Mucosa of stomach (tissue), 1 donor: ENCODE measurements at regions not wholly inside any gene's neighbourhood (a gene's known extent, or its start where the extent isn't known, plus 50 kb on each side); places are given as distances from the start of the nearest gene placed in this dataset.
A peak's percentile ranks its signal among the peaks of the same experiment; 100 is the strongest.
"Not testable (repeated sequence)": the region's sequence is repeated elsewhere in the genome, so short reads cannot be mapped to it uniquely, and the experiment has no call there.

Experiments
- H3K27me3 ChIP-seq: one replicate; pipeline ENCODE4 v1.7.0; 2013; ENCODE audit warnings: mild to moderate bottlenecking, low read length; ENCODE audit not compliant: control insufficient read depth, insufficient read depth
- H3K36me3 ChIP-seq: one replicate; pipeline ENCODE4 v1.7.0; 2013; ENCODE audit warnings: low read length; ENCODE audit not compliant: control insufficient read depth, insufficient read depth
- H3K4me1 ChIP-seq: one replicate; pipeline ENCODE4 v1.7.0; 2013; ENCODE audit warnings: mild to moderate bottlenecking, low read length; ENCODE audit not compliant: control insufficient read depth, insufficient read depth
- H3K4me3 ChIP-seq: one replicate; pipeline ENCODE4 v1.7.0; 2013; ENCODE audit warnings: low read length
- H3K9ac ChIP-seq: one replicate; pipeline ENCODE4 v1.7.0; 2013; ENCODE audit warnings: mild to moderate bottlenecking, low read length, moderate library complexity
- H3K9me3 ChIP-seq: one replicate; pipeline ENCODE4 v1.7.0; 2013; ENCODE audit warnings: mild to moderate bottlenecking, low read length, moderate library complexity; ENCODE audit not compliant: control insufficient read depth
- donor health status: Pancreatic carcinoma.

DNA sequence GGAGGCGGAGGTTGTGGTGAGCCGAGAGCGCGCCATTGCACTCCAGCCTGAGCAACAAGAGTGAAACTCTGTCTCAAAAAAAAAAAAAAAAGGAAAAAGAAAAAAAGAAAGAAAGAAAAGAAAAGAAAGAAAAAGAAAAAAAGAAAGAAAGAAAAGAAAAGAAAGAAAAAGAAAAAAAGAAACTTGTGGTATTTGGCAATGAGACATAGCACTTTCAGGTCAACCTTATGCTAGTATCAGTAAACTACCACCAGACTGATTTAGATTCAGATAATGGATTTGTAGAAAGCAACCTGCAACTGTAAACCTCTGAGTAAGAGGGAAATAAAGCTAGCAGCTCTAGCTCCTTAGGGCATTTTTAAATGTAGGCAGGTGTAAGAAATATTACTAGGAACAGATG lies 144.0 kb upstream of the ZNF608 start:
- H3K4me3 ChIP-seq, H3K9ac ChIP-seq, H3K9me3 ChIP-seq, H3K36me3 ChIP-seq, H3K27me3 ChIP-seq: not testable (repeated sequence)
- H3K4me1 ChIP-seq: peaks cover 21% of the 10 kb centered on the region

DNA sequence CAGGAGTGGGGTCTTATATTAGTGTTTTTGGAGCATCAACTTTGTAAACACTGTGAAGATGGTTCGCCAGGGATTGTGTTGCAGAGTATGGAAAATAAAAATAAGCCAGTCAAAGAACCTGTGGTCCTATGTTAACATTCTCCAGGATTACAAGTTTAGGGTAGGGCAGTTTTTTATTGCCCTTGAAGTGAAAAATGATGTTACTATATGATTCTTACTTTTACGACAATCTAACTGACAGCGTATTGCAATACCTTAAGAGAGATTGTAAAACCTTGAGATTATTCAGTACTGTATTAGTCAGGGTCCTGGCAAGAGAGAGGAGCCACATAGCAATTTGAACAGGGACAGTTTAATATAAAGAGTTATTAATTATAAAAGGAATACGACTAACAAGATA lies 144.7 kb upstream of the ZNF608 start:
- Histone ChIP-seq H3K9me3 (no peaks in the 10 kb centered on the region), H3K4me1 (peaks cover 21% of the 10 kb centered on the region), H3K36me3 (no peaks in the 10 kb centered on the region), H3K27me3 (no peaks in the 10 kb centered on the region), H3K9ac (no peak overlapping the region), H3K4me3 (no peak overlapping the region)

DNA sequence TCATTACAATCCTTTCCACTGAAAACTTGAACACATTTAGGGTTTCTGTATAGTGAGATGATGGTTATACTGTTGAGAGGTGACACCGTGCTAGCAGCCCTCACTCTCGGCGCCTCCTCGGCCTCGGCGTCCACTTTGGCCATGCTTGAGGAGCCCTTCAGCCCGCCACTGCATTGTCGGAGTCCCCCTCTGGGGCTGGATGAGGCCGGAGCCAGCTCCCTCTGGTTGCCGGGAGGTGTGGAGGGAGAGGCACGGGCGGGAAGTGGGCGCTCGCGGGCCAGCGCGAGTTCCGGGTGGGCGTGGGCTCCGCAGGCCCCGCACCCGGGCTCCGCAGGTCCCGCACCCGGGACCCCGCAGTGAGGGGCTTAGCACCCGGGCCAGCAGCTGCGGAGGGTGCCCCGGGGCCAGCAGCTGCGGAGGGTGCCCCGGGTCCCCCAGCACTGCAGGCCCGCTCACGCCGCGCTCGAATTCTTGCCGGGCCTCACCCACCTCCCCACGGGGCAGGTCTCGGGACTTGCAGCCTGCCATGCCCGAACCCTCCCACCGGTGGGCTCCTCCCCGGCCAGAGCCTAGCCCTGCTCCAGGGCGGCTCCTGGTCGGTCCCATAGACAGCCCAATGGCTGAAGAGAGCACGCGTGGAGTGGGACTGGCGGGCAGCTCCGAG lies 145.9 kb upstream of the ZNF608 start:
- Histone ChIP-seq H3K36me3 (no peaks in the 10 kb centered on the region), H3K27me3 (no peaks in the 10 kb centered on the region), H3K9ac (no peak overlapping the region), H3K4me1 (peaks cover 18% of the 10 kb centered on the region), H3K4me3 (no peak overlapping the region), H3K9me3 (no peaks in the 10 kb centered on the region)

DNA sequence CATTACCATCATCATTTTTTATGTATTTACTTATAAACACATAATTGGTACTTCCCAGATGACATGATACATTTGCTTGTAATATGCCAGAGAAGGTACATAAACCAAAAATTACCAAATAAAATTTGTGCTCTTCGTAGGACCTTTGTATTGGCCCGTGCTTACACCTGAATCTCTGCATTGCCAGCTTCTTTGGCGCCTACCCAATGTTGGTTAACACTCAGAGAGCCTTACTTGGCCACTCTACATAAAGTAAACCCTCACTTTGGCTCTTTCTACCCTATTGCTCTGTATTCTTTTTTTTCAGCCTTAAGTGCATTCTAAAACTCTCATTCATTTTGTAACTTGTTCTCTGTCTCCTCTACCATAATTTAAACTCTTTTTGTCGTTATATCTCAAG lies 148.1 kb upstream of the ZNF608 start:
- H3K9ac ChIP-seq: no peak overlapping the region
- no peaks in the 10 kb centered on the region for H3K9me3 ChIP-seq
- H3K27me3 ChIP-seq: no peaks in the 10 kb centered on the region
- H3K4me1 ChIP-seq: peaks cover under 1% of the 10 kb centered on the region
- H3K4me3 ChIP-seq: no peak overlapping the region
- no peaks in the 10 kb centered on the region for H3K36me3 ChIP-seq

GRCh38 chr5:124895236-124895635 lies 148.8 kb upstream of the ZNF608 start:
- no peaks in the 10 kb centered on the region for H3K36me3 ChIP-seq
- no peaks in the 10 kb centered on the region for H3K27me3 ChIP-seq
- H3K9me3 ChIP-seq: no peaks in the 10 kb centered on the region

GRCh38 chr5:124901081-124901480 lies 154.6 kb upstream of the ZNF608 start:
- no peak overlapping the region for H3K9ac ChIP-seq
- peaks cover 21% of the 10 kb centered on the region for H3K4me1 ChIP-seq
- H3K4me3 ChIP-seq: no peak overlapping the region
- no peaks in the 10 kb centered on the region for H3K36me3 ChIP-seq
- H3K9me3 ChIP-seq: no peaks in the 10 kb centered on the region
- no peaks in the 10 kb centered on the region for H3K27me3 ChIP-seq

More at GRCh38 chr5:124895236-124895635, 148.8 kb upstream of the ZNF608 start:
- no peak overlapping the region for H3K4me3 ChIP-seq
- H3K9ac ChIP-seq: no peak overlapping the region
- H3K4me1 ChIP-seq: no peaks in the 10 kb centered on the region

GRCh38 chr5:124902097-124902821 lies 155.8 kb upstream of the ZNF608 start:
- Histone ChIP-seq H3K27me3 (no peaks in the 10 kb centered on the region), H3K36me3 (no peaks in the 10 kb centered on the region), H3K4me3 (peak overlapping the region; percentile 7), H3K9me3 (no peaks in the 10 kb centered on the region), H3K9ac (no peak overlapping the region), H3K4me1 (peaks cover 33% of the 10 kb centered on the region)

DNA sequence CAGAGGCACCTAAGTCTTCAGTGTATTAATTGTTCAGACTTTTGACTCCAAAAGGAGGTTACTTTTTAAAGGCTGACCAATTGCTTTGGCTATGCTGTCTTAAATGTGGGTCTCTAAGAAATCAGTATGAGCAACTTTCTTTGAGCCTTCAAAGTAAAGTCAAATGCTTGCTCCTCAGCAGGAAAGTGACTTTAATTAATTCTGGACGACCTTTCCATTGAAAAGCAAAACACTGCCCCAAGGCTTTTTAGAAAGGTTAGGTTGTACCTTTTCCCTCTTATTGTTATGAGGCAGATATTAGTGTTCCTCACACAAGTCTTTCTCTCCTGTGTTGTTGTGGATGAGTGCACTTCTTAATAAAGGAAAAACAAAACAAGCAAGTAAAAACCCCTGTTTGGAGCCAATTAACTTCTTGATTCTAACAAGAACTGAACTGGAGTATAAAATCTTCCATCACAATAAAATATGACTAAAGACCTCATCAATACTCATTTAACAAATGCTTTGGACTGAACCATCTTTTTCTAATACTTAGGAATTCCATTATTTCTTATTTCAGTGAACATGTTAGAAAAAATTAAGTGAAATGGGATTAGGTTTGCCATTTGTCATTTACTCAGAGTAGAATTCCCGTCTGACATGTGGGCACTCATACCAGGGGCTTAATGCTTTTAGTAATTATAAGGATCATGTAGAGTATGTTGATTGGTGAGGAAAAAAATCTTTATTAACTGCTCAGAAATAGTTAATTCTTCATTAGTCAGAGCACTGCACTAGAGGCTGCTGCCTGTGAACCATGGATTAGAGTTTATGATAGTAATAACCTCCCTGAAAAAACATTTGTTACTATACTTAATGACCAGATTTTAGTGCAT lies 159.1 kb upstream of the ZNF608 start:
- Histone ChIP-seq H3K9me3 (no peaks in the 10 kb centered on the region), H3K27me3 (no peaks in the 10 kb centered on the region), H3K36me3 (no peaks in the 10 kb centered on the region), H3K4me3 (no peak overlapping the region), H3K4me1 (peaks cover 43% of the 10 kb centered on the region), H3K9ac (peak overlapping the region; percentile 10)

GRCh38 chr5:124906339-124907097 lies 160.1 kb upstream of the ZNF608 start:
- H3K4me1 ChIP-seq: peaks cover 40% of the 10 kb centered on the region
- H3K9ac ChIP-seq: peak overlapping the region; percentile 51
- no peaks in the 10 kb centered on the region for H3K27me3 ChIP-seq
- no peak overlapping the region for H3K4me3 ChIP-seq
- H3K36me3 ChIP-seq: no peaks in the 10 kb centered on the region
- H3K9me3 ChIP-seq: no peaks in the 10 kb centered on the region

DNA sequence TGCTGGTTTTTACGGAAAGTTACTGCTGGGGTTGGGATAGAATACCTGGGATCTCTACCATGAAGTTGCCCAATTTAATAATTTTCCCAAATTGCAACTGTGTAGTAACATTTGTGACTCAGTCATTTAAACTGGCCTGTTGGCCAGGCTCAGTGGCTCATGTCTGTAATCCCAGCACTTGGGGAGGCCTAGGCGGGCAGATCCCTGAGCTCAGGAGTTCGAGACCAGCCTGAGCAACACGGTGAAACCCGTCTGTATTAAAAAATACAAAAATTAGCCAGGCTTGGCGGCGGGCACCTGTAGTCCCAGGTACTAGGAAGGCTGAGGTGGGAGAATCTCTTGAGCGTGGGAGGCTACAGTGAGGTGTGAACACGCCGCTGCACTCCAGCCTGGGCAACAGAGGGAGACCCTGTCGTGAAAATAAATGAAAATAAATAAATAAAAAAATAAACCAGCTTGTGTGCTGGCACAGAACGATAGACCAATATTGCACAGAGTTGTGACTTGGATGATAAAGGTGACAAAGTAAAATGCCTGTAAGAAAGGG lies 160.7 kb upstream of the ZNF608 start:
- peak overlapping the region; percentile 5 for H3K9ac ChIP-seq

GRCh38 chr5:124908581-124909451 lies 162.4 kb upstream of the ZNF608 start:
- Histone ChIP-seq H3K4me1 (peaks cover 26% of the 10 kb centered on the region), H3K9ac (peak overlapping the region; percentile 2), H3K27me3 (no peaks in the 10 kb centered on the region), H3K4me3 (no peak overlapping the region), H3K36me3 (no peaks in the 10 kb centered on the region), H3K9me3 (no peaks in the 10 kb centered on the region)

More for the DNA sequence above, 160.7 kb upstream of the ZNF608 start:
- Histone ChIP-seq H3K36me3 (no peaks in the 10 kb centered on the region), H3K27me3 (no peaks in the 10 kb centered on the region), H3K4me1 (peaks cover 33% of the 10 kb centered on the region), H3K4me3 (no peak overlapping the region), H3K9me3 (no peaks in the 10 kb centered on the region)
